Suprapubic skin (tissue), 4 donors: ENCODE measurements at regions not wholly inside any gene's neighbourhood (a gene's known extent, or its start where the extent isn't known, plus 50 kb on each side); places are given as distances from the start of the nearest gene placed in this dataset.

Experiments
- DNase-seq, 2 donors: peaks; one replicate each; pipeline ENCODE4 v3.0.0-alpha.2; 2019; ENCODE audit warnings: low spot score in 2 of 2
- H3K27ac ChIP-seq: fragments of 200-600 bp; sonication (generic); one replicate; pipeline ENCODE4 v1.5.1; 2019
- H3K27me3 ChIP-seq: fragments of 200-600 bp; sonication (generic); one replicate; pipeline ENCODE4 v1.5.1; 2019
- H3K36me3 ChIP-seq: fragments of 200-600 bp; sonication (generic); one replicate; pipeline ENCODE4 v1.5.1; 2019
- H3K4me1 ChIP-seq: fragments of 200-600 bp; sonication (generic); one replicate; pipeline ENCODE4 v1.5.1; 2019
- H3K4me3 ChIP-seq: fragments of 200-600 bp; sonication (generic); one replicate; pipeline ENCODE4 v1.5.1; 2019; ENCODE audit warnings: mild to moderate bottlenecking
- H3K9me3 ChIP-seq: fragments of 200-600 bp; sonication (generic); one replicate; pipeline ENCODE4 v1.5.1; 2019
- CTCF ChIP-seq, 2 donors: fragments of 200-600 bp in 1 of 2; fragments of 450-650 bp in 1 of 2; sonication (generic) in 1 of 2; IDR thresholded peaks; one replicate each; pipeline ENCODE4 v1.5.1; 2016 to 2019; ENCODE audit warnings: antibody characterized with exemption in 2 of 2, mild to moderate bottlenecking in 1 of 2, moderate library complexity in 1 of 2
- EP300 ChIP-seq: sonication (generic); formaldehyde crosslinking; IDR thresholded peaks from one replicate; pipeline ENCODE4 v1.6.1; 2017; ENCODE audit warnings: antibody characterized with exemption
- POLR2A ChIP-seq, 2 donors: fragments of 450-650 bp; IDR thresholded peaks; one replicate each; pipeline ENCODE4 v1.6.1; 2017; ENCODE audit warnings: antibody characterized with exemption in 2 of 2, mild to moderate bottlenecking in 2 of 2, moderate library complexity in 2 of 2
- POLR2AphosphoS5 ChIP-seq, 3 donors: sonication (generic); formaldehyde crosslinking; IDR thresholded peaks; one replicate each; pipeline ENCODE4 v1.6.1; 2017; ENCODE audit warnings: antibody characterized with exemption in 3 of 3
- WGBS: methylation state at CpG from one replicate; pipeline ENCODE4 v1.1.5; 2018; 5-methylcytosine and 5-hydroxymethylcytosine counted together

- Histone ChIP-seq H3K4me3 (no peak overlapping the region), H3K27me3 (no peaks in the 10 kb centered on the region), H3K27ac (no peak overlapping the region), H3K4me1 (no peaks in the 10 kb centered on the region), H3K36me3 (no peaks in the 10 kb centered on the region), H3K9me3 (no peaks in the 10 kb centered on the region)
- TF ChIP-seq POLR2AphosphoS5 (IDR thresholded peaks at IDR 0.05) (no peak), EP300 (no peak), POLR2A (IDR thresholded peaks at IDR 0.05) (no peak), CTCF (IDR thresholded peaks at IDR 0.05) (no peak)
- no peak for DNase-seq
- 88% methylated on average over 1 of the region's 1 CpG for WGBS
Measured at GRCh38 chr1:113340038-113340437, 50.3 kb upstream of the MAGI3 start.
